ENCODE measurements at regions not wholly inside any gene's neighbourhood (a gene's known extent, or its start where the extent isn't known, plus 50 kb on each side); places are given as distances from the start of the nearest gene placed in this dataset.

DNA sequence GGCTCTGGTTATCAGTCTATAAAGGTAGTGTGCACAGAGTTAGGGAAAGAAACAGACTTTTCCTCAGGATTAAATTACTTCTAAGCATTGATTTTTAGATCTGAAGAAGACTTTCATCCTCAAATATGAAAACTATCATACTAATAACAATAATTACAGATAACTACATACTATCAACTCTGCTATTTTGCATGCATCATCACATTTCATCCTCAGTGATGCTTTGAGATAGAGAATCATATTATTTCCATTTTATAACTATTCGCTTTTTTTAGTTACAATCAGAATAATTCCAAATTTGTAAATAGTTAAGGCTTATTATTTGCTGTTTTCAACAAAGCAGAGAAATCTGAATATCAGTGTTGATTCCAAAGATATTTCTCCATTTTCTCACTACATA lies 239.2 kb downstream of the MEIS1 start:
- no peak overlapping the region for H3K4me3 ChIP-seq (ENCODE audit: low read length)
- no peak overlapping the region for H3K27ac ChIP-seq (ENCODE audit: low read depth, low read length)
- H3K27me3 ChIP-seq (ENCODE audit: control insufficient read depth, insufficient read depth, low read length) = no peaks in the 10 kb centered on the region

GRCh38 chr2:66675591-66675990 lies 240.7 kb downstream of the MEIS1 start:
- Histone ChIP-seq H3K4me3 (ENCODE audit: low read length) (no peak overlapping the region), H3K4me1 (ENCODE audit: control insufficient read depth, insufficient read depth, low read length) (peaks cover 4% of the 10 kb centered on the region), H3K27me3 (ENCODE audit: control insufficient read depth, insufficient read depth, low read length) (no peaks in the 10 kb centered on the region)

More for the DNA sequence above, 239.2 kb downstream of the MEIS1 start:
- H3K4me1 ChIP-seq (ENCODE audit: control insufficient read depth, insufficient read depth, low read length) = no peaks in the 10 kb centered on the region
- no peaks in the 10 kb centered on the region for H3K36me3 ChIP-seq (ENCODE audit: control insufficient read depth, insufficient read depth, low read length)
- no peak overlapping the region for H3K9ac ChIP-seq (ENCODE audit: low read length)

DNA sequence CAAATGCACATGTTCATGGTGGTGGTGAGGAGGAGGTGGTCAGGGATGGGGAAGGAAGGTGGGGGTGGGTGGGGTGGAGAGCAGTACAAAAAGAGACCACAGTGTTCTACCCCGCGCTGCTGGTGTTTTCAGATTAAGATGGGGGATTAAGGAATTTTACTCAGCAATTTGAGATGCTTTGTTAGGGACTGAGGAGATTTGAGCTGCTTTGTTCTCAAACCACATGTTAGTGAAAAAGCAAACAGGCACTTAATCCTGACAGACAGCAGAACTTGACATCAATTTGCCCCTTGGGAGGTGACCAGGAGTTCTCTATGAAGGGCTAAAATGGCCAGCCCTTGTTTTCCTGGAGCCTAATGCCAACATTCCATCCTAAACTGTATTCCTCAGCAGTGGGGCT lies 244.5 kb downstream of the MEIS1 start:
- H3K27ac ChIP-seq (ENCODE audit: low read depth, low read length) = no peak overlapping the region
- H3K27me3 ChIP-seq (ENCODE audit: control insufficient read depth, insufficient read depth, low read length) = no peaks in the 10 kb centered on the region
- H3K36me3 ChIP-seq (ENCODE audit: control insufficient read depth, insufficient read depth, low read length) = no peaks in the 10 kb centered on the region
- no peak overlapping the region for H3K4me3 ChIP-seq (ENCODE audit: low read length)
- H3K4me1 ChIP-seq (ENCODE audit: control insufficient read depth, insufficient read depth, low read length) = peaks cover 4% of the 10 kb centered on the region
- no peak overlapping the region for H3K9ac ChIP-seq (ENCODE audit: low read length)

More at GRCh38 chr2:66675591-66675990, 240.7 kb downstream of the MEIS1 start:
- H3K36me3 ChIP-seq (ENCODE audit: control insufficient read depth, insufficient read depth, low read length) = no peaks in the 10 kb centered on the region
- H3K9ac ChIP-seq (ENCODE audit: low read length) = no peak overlapping the region
- H3K27ac ChIP-seq (ENCODE audit: low read depth, low read length) = no peak overlapping the region

GRCh38 chr2:66682476-66682875 lies 247.6 kb downstream of the MEIS1 start:
- Histone ChIP-seq H3K27ac (ENCODE audit: low read depth, low read length) (no peak overlapping the region), H3K27me3 (ENCODE audit: control insufficient read depth, insufficient read depth, low read length) (no peaks in the 10 kb centered on the region), H3K4me3 (ENCODE audit: low read length) (no peak overlapping the region), H3K4me1 (ENCODE audit: control insufficient read depth, insufficient read depth, low read length) (peaks cover 17% of the 10 kb centered on the region), H3K9ac (ENCODE audit: low read length) (no peak overlapping the region), H3K36me3 (ENCODE audit: control insufficient read depth, insufficient read depth, low read length) (no peaks in the 10 kb centered on the region)

DNA sequence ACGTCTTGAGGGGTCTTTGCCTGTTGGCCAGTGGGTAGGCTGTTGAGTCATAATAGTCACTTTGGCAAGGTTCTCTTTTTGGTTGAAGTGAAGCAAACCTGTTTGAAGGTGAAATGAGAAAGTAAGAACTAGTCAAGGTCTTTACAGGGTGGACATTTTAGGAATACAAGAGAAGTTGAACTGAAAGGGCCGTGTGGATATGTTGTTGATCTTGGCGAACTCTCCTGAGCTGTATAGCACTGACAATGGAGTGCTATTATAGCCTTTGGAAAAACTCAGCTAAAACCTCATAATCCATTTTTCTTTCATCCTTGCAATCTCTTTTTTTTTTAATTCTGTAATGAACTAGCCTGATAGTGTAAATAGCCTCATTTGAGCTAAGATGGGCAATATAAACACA lies 248.1 kb downstream of the MEIS1 start:
- H3K27ac ChIP-seq (ENCODE audit: low read depth, low read length) = no peak overlapping the region
- H3K4me1 ChIP-seq (ENCODE audit: control insufficient read depth, insufficient read depth, low read length) = peaks cover 20% of the 10 kb centered on the region
- H3K4me3 ChIP-seq (ENCODE audit: low read length) = no peak overlapping the region

GRCh38 chr2:66683599-66683998 lies 248.7 kb downstream of the MEIS1 start:
- Histone ChIP-seq H3K27ac (ENCODE audit: low read depth, low read length) (no peak overlapping the region), H3K27me3 (ENCODE audit: control insufficient read depth, insufficient read depth, low read length) (no peaks in the 10 kb centered on the region), H3K4me3 (ENCODE audit: low read length) (no peak overlapping the region), H3K36me3 (ENCODE audit: control insufficient read depth, insufficient read depth, low read length) (no peaks in the 10 kb centered on the region), H3K9ac (ENCODE audit: low read length) (no peak overlapping the region), H3K4me1 (ENCODE audit: control insufficient read depth, insufficient read depth, low read length) (peaks cover 22% of the 10 kb centered on the region)

More for the DNA sequence above, 248.1 kb downstream of the MEIS1 start:
- Histone ChIP-seq H3K9ac (ENCODE audit: low read length) (no peak overlapping the region), H3K36me3 (ENCODE audit: control insufficient read depth, insufficient read depth, low read length) (no peaks in the 10 kb centered on the region), H3K27me3 (ENCODE audit: control insufficient read depth, insufficient read depth, low read length) (no peaks in the 10 kb centered on the region)

GRCh38 chr2:66684289-66684688 lies 249.4 kb downstream of the MEIS1 start:
- no peak overlapping the region for H3K4me3 ChIP-seq (ENCODE audit: low read length)
- H3K4me1 ChIP-seq (ENCODE audit: control insufficient read depth, insufficient read depth, low read length) = peaks cover 22% of the 10 kb centered on the region

DNA sequence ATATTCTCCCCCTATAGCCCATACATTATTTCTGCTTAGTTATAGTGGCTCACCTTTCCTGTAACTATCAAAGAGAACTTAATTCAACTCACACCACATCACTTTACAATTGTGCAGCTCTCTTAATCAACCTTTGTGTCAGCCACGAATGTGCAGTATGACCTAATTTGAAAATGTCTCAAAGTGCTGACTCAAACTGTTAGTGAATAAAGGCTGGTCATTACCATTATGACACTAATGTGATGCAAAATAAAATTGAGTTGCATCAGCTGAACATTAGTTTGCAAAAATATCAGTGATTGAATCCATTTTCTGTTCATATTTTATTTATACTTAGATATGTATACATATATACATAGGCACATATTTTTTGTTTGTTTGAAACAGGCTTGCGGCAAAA lies 251.8 kb downstream of the MEIS1 start:
- H3K4me1 ChIP-seq (ENCODE audit: control insufficient read depth, insufficient read depth, low read length) = peaks cover 18% of the 10 kb centered on the region
- H3K36me3 ChIP-seq (ENCODE audit: control insufficient read depth, insufficient read depth, low read length) = no peaks in the 10 kb centered on the region
- H3K27me3 ChIP-seq (ENCODE audit: control insufficient read depth, insufficient read depth, low read length) = no peaks in the 10 kb centered on the region
- H3K9ac ChIP-seq (ENCODE audit: low read length) = no peak overlapping the region
- no peak overlapping the region for H3K4me3 ChIP-seq (ENCODE audit: low read length)
- peak overlapping the region; percentile 91 for H3K27ac ChIP-seq (ENCODE audit: low read depth, low read length)

More at GRCh38 chr2:66684289-66684688, 249.4 kb downstream of the MEIS1 start:
- Histone ChIP-seq H3K27ac (ENCODE audit: low read depth, low read length) (no peak overlapping the region), H3K27me3 (ENCODE audit: control insufficient read depth, insufficient read depth, low read length) (no peaks in the 10 kb centered on the region), H3K9ac (ENCODE audit: low read length) (no peak overlapping the region), H3K36me3 (ENCODE audit: control insufficient read depth, insufficient read depth, low read length) (no peaks in the 10 kb centered on the region)

DNA sequence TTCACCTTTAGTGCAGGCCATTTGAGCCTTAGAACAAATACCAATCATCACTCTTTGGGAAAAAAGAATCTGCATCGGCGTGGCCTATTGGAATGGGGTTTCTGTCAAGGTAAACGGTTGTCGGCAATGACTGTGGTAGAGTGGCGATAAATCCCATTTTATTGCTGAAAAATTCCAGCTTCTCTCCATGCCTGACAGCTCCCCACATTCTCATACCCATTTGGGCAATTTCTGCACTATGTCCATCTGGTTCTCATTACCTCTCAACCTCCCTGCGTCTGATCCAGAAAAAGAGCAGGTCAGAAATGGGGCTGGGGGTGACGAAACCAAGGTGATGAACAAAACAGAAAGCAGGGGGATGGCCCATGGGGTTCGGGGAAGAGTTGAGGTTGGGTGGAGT lies 254.0 kb downstream of the MEIS1 start:
- Histone ChIP-seq H3K4me3 (ENCODE audit: low read length) (peak overlapping the region; percentile 0), H3K27ac (ENCODE audit: low read depth, low read length) (peak overlapping the region; percentile 91), H3K36me3 (ENCODE audit: control insufficient read depth, insufficient read depth, low read length) (no peaks in the 10 kb centered on the region), H3K27me3 (ENCODE audit: control insufficient read depth, insufficient read depth, low read length) (no peaks in the 10 kb centered on the region), H3K4me1 (ENCODE audit: control insufficient read depth, insufficient read depth, low read length) (peaks cover 18% of the 10 kb centered on the region), H3K9ac (ENCODE audit: low read length) (no peak overlapping the region)

DNA sequence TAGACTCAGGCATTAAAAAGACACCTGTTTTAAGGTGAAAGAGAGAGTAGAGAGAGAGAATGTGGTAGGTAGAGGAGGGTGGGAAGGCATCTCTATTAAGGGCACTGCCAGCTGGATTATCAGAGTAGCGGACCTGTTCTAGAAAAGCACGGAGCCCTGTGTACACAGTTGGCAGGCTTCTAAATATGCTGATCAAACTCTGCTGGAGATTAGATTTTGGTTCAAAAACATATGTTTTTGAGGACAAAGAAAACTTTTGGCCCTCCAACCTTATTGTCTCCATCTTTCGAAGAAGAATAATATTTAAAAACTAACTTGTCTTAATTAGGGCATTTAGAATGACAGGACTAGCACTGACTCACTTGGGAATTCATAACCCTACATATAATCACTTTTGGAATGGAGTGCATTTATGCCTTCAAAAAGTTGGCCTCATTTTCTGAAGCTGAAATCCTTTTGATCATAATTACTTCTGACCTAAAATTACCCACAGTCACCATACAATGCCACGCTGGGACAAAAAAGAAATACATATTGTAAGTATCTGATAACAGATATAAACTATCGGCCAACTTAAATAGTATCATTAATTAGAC lies 254.6 kb downstream of the MEIS1 start:
- peaks cover 21% of the 10 kb centered on the region for H3K4me1 ChIP-seq (ENCODE audit: control insufficient read depth, insufficient read depth, low read length)
- no peak overlapping the region for H3K9ac ChIP-seq (ENCODE audit: low read length)
- peak overlapping the region; percentile 91 for H3K27ac ChIP-seq (ENCODE audit: low read depth, low read length)
- H3K4me3 ChIP-seq (ENCODE audit: low read length) = no peak overlapping the region
- no peaks in the 10 kb centered on the region for H3K27me3 ChIP-seq (ENCODE audit: control insufficient read depth, insufficient read depth, low read length)
- no peaks in the 10 kb centered on the region for H3K36me3 ChIP-seq (ENCODE audit: control insufficient read depth, insufficient read depth, low read length)

DNA sequence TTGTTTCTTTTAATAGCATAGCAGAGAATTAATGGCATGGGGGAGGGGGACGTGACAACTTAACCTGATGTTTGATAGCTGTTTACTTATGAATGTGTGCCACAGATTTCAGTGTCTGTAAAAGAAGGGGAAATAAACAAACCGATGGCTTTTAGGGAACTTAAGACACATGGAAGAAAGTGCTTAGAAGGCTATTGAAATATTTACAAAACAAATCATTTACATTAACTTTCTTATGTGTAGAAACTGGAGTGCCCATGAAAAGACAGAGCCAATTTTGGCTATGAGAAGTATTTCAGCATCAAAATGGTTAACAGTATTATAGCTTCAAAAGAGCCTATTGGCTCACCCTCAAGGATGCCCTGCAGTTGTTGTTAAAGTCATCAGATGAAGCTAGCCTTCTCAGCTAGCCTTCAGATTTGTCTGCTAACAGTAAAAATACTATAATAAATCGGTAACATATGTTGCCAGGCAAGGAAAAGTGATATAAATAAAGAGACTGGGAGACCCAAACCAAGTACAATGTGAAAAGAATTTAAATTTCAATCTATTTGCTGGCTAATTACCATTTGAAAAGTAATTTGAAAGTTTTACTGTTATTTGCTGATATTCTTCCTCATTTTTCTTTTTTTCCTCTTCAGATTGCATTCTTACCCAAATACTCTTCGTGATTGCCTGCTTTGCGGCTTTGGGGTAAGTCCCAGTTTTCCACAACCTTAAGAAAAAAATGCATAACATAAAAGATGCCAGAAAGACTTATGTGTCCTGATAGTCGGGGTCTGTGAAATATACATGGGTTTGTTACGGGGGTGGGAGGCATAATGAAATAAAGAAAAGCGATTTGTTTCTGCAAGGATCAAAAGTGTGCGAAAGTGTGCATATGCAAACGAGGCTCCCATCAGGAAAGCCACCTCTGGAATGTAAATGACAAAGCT lies 256.4 kb downstream of the MEIS1 start:
- H3K27me3 ChIP-seq (ENCODE audit: control insufficient read depth, insufficient read depth, low read length) = no peaks in the 10 kb centered on the region
- no peaks in the 10 kb centered on the region for H3K36me3 ChIP-seq (ENCODE audit: control insufficient read depth, insufficient read depth, low read length)
- peak overlapping the region; percentile 54 for H3K4me3 ChIP-seq (ENCODE audit: low read length)
- peaks cover 31% of the 10 kb centered on the region for H3K4me1 ChIP-seq (ENCODE audit: control insufficient read depth, insufficient read depth, low read length)
- no peak overlapping the region for H3K9ac ChIP-seq (ENCODE audit: low read length)
- peak overlapping the region; percentile 91 for H3K27ac ChIP-seq (ENCODE audit: low read depth, low read length)

DNA sequence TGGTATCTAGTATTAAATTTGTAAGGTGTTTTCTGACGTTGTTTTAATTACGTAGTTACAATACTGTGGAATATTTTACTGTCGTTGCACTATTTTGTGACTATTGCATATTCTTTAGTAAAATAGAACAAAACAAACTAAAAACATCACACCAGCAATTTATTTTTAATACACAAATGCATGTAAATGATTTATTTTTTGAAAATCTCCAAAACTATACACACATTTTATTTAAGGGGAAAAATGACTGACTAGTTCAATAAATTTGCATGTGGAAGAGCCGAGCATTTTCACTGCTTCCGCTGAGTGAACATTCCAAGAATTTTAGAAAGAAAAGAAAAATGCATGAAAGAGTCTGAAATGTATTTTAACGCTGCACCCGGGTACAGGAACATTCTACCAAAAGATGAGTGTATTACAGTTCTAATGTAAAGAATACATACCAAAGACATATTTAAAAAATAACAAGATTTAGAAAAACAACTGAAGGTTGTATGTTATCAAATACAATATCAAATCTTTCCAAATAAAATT lies 257.7 kb downstream of the MEIS1 start:
- H3K36me3 ChIP-seq (ENCODE audit: control insufficient read depth, insufficient read depth, low read length) = no peaks in the 10 kb centered on the region
- H3K9ac ChIP-seq (ENCODE audit: low read length) = no peak overlapping the region
- H3K4me3 ChIP-seq (ENCODE audit: low read length) = peak overlapping the region; percentile 48
- H3K27ac ChIP-seq (ENCODE audit: low read depth, low read length) = peak overlapping the region; percentile 91
- peaks cover 22% of the 10 kb centered on the region for H3K4me1 ChIP-seq (ENCODE audit: control insufficient read depth, insufficient read depth, low read length)
- H3K27me3 ChIP-seq (ENCODE audit: control insufficient read depth, insufficient read depth, low read length) = no peaks in the 10 kb centered on the region

All from rectal smooth muscle tissue (tissue), 1 donor.